GM03348 (cell line): ENCODE measurements at regions not wholly inside any gene's neighbourhood (a gene's known extent, or its start where the extent isn't known, plus 50 kb on each side); places are given as distances from the start of the nearest gene placed in this dataset.

ENCODE experiments used
- DNase-seq: peaks from one replicate; pipeline ENCODE4 v3.0.0; 2012; ENCODE audit warnings: low spot score

- DNase-seq: no peak
These were observed 269.7 kb upstream of the THRB start for GRCh38 chr3:24764236-24764915.

DNA sequence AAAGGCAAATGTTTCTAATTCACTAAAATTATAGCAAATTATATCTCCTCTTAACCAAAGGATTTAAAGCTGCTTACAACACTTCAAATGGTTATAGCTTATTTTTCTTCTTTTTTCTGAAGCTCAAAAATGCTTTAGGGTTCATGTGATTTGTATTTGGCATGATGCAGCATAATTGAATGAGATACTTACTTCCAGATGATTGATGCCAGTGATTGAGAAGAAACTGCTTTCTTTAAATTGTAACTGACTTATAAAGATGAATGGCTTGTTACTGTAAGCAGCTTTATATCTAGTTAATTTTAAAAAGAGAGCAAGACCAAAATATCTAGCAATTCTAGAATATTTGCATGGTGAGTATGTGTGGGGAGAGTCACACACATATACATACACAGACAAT, 270.7 kb upstream of the THRB start:
- DNase-seq: no peak

- DNase-seq: no peak
These were observed 275.3 kb upstream of the THRB start for GRCh38 chr3:24769918-24770317.

GRCh38 chr3:24773798-24774197, 279.1 kb upstream of the THRB start:
- peak; percentile 40 for DNase-seq

- no peak for DNase-seq
These were observed 286.3 kb upstream of the THRB start for GRCh38 chr3:24780991-24781390.

GRCh38 chr3:24781454-24781853, 286.8 kb upstream of the THRB start:
- no peak for DNase-seq

DNA sequence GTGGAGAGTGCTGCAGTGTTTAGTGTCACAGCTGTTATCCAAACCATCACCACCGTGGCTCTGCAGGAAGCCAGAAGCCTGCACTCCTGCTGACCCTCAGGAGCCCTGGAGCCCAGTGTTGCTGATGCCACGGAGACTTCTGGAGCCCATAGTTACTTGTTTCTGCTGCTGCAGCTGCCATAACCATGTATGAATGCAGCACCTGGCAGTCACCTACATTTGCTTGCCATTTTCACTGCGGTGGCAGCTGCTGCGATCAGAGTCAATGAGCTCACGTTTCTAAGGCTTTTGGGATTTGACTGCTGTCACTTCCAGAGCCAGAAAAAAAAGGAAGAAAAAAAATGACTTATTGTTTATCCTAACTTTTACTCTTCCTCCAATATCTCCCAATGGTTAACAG, 299.2 kb upstream of the THRB start:
- no peak for DNase-seq

GRCh38 chr3:24802614-24803013, 308.0 kb upstream of the THRB start:
- no peak for DNase-seq

- no peak for DNase-seq
These were observed 309.4 kb upstream of the THRB start for GRCh38 chr3:24804095-24804494.

DNA sequence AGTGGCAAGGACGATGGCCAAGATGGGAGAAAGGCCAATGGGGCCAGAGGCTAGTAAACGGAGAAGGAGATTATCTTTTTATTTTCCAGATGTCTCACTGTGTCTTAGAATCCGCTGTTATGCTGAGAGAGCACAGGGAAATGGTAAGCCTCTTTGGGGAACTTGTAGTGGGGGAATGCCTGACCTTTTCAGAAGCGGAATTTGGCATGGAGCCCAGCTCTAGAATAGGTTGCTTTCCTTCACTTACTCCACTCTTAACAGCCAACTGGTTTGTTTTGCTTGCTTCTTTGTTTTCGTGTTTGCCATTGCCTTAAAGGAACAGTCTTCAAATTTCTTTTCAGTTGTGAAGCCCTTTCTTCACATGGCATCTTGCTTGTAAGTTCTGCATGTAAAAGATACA, 316.2 kb upstream of the THRB start:
- DNase-seq: no peak

DNA sequence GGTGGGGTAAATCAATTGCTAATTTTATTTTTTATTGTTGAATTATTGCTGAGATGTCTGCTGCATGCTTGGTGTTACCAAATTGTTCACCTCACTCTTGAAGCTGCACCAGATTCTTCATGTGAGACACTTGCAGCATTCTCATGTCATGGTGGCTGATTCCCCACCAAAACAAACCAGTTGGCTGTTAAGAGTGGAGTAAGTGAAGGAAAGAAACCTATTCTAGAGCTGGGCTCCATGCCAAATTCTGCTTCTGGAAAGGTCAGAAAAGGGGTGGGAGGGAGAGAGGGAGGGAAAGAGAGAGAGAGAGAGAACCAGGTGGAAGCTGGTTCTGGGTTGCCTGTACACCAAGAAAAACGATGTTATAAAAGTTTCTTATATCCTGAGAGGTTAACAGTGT, 317.5 kb upstream of the THRB start:
- DNase-seq: no peak

- DNase-seq: no peak
These were observed 323.4 kb upstream of the THRB start for GRCh38 chr3:24818055-24818454.

DNA sequence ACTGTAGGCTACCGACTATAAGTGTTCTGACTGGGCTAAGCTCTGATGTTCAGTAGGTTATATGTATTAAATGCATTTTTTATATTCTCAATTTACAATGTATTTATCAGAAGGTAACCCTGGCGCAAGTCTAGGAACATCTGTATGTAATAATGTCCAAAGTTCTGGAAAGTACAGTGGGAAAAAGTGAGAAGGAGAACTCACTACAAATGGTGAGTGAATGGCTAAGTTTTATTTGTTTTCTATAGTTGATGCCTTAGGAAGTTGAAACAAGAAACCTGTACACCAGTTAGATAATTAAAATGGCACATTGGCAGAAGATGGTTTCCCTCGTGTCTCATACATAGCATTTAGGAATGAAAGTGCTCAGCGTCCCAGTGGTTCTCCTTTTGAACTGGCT, 333.4 kb upstream of the THRB start:
- no peak for DNase-seq

GRCh38 chr3:24828551-24828950, 333.9 kb upstream of the THRB start:
- DNase-seq: no peak

DNA sequence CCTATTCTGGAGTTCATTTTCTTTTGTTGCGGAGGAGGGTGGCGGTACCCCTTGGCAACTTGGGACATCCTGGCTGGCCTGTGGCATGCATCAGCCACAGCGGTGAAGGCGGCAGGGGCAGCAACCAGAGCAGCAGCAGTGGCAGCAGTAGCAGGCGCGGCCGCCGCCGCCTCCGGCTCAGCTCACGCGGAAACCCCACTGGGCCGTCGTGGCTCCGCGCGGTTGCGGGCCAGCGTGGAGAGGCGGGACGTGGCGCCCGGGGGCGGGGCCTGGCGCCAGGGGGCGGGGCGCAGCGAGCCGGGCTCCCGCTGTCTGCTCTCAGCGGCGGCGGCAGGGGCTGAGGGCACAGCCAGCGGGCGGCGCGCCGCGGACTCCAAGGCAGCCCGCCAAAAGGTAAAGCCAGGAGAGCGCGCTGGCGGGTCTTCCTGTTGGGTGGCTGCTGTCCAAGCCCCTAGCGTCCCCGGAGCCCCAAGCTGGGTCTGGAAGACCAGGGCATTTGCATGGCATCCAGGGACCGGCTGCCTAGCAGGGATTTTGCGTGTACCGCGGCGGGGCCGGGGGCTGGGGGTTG, 334.4 kb upstream of the THRB start:
- DNase-seq: peak; percentile 66

- DNase-seq: peak; percentile 14
These were observed 335.1 kb upstream of the THRB start for GRCh38 chr3:24829629-24830229.

DNA sequence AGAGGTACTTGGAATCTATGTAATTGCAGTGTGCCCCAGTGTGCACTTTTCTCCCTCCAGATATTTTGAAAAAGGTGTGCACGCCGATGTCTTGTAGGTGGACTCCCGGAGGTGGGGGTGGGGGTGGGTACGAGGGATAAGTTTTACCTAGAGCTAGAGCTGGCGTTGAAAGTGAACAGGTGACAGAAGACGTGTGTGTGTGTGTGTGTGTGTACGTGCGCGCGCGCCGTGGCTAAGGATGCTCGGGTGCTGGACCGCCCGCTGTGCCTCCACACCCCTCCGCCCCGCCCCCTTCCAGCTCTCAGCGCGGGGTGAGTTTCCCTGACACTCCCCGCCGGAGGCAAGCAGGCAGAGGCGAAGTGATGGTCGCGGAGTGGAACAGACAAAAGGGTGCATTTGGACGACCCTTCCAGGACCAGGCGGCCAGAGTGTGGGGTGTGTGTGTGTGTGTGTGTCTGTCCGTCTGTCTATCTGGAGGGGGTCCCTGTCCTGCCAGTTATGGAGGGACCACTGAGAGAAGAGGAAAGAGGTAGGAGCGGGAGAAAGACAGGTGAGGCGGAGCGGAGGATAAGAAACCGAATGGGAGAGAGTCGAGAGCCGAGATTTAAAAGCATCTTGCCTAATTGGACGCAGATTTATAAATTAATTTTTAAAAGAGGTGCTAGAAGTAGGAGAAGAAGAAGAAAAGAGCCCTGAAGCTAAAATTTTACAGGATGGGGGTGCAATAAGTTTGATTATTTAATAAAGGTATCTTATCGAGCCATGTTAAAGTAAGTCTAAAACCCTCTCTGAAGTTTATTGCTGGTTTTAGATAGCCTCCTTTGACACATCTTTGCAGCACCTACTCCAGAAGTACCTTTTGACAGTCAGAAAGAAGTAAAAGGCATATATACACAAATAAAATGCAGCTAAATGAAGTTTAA, 335.8 kb upstream of the THRB start:
- no peak for DNase-seq

GRCh38 chr3:24831221-24831620, 336.6 kb upstream of the THRB start:
- DNase-seq: no peak

DNA sequence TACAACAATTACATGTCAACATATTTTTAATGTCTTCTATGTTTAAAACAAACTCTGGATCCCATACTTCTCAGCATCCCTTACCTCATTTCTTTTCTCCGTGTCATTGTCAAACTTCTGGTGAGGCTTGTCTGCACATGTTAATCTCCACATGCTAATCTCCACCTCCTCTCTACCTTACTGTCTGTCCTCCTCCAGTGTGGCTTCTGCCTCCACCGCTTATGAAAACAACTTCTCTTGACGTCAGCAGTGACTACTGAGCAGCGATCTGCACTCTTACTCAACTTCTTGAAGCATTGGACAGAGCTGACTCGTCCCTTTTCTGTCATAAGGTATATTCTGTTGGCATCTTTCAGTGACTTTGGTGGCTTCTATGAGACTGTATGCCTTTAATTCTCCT, 338.2 kb upstream of the THRB start:
- no peak for DNase-seq

DNA sequence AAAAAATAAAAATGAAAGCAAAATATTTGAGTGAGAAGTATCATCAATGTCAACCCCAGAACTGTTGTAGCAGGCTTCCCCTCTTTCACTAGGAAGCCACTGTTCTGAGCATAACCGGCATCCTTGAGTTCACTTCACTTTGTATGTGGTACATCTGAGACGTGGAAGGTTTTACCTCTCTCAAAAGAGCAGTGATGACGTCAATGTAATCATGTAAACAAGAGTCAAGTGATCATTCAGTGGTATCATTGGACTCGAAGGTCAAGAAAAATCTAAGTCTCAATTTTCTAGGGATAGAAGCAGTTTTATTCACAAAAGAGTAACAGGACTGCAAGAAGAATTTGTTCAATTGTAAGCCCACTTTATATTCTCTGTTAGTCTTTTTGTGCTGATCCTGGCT, 339.8 kb upstream of the THRB start:
- DNase-seq: no peak

- no peak for DNase-seq
These were observed 340.9 kb upstream of the THRB start for GRCh38 chr3:24835510-24835909.

- DNase-seq: no peak
These were observed 343.0 kb upstream of the THRB start for GRCh38 chr3:24837601-24838000.

- no peak for DNase-seq
These were observed 343.9 kb upstream of the THRB start for GRCh38 chr3:24838533-24838932.
